GM21576 (cell line): ENCODE measurements at regions not wholly inside any gene's neighbourhood (a gene's known extent, or its start where the extent isn't known, plus 50 kb on each side); places are given as distances from the start of the nearest gene placed in this dataset.

Source experiments
- ATAC-seq: cut with Tn5 transposase; IDR thresholded peaks from one replicate; pipeline ENCODE4 v1.9.1; 2021; ENCODE audit warnings: mild to moderate bottlenecking, moderate library complexity; ENCODE audit not compliant: unreplicated experiment

- no peak for ATAC-seq
Measured at GRCh38 chr2:104125096-104125495, 728.8 kb upstream of the POU3F3 start.

- no peak for ATAC-seq
Measured at GRCh38 chr2:104127049-104127770, 726.7 kb upstream of the POU3F3 start.

- no peak for ATAC-seq
Measured at GRCh38 chr2:104140361-104140760, 713.6 kb upstream of the POU3F3 start.

GRCh38 chr2:104158191-104158590, 695.7 kb upstream of the POU3F3 start:
- ATAC-seq, result no peak

GRCh38 chr2:104163611-104164130, 690.2 kb upstream of the POU3F3 start:
- no peak for ATAC-seq

- ATAC-seq, result no peak
Measured at GRCh38 chr2:104164721-104165252, 689.1 kb upstream of the POU3F3 start.

- ATAC-seq, result no peak
Measured at GRCh38 chr2:104177179-104177578, 676.7 kb upstream of the POU3F3 start.

- ATAC-seq, result no peak
Measured at GRCh38 chr2:104179644-104180043, 674.3 kb upstream of the POU3F3 start.

GRCh38 chr2:104200533-104201168, 653.3 kb upstream of the POU3F3 start:
- no peak for ATAC-seq

GRCh38 chr2:104213758-104214157, 640.2 kb upstream of the POU3F3 start:
- no peak for ATAC-seq

GRCh38 chr2:104215269-104216161, 638.4 kb upstream of the POU3F3 start:
- ATAC-seq, result no peak

GRCh38 chr2:104233591-104233990, 620.3 kb upstream of the POU3F3 start:
- no peak for ATAC-seq

GRCh38 chr2:104236491-104236890, 617.4 kb upstream of the POU3F3 start:
- no peak for ATAC-seq

GRCh38 chr2:104240984-104241383, 612.9 kb upstream of the POU3F3 start:
- no peak for ATAC-seq

GRCh38 chr2:104249629-104250028, 604.3 kb upstream of the POU3F3 start:
- ATAC-seq, result no peak

GRCh38 chr2:104250635-104251034, 603.3 kb upstream of the POU3F3 start:
- ATAC-seq, result no peak

GRCh38 chr2:104254017-104254416, 599.9 kb upstream of the POU3F3 start:
- no peak for ATAC-seq

- ATAC-seq, result no peak
Measured at GRCh38 chr2:104262714-104263113, 591.2 kb upstream of the POU3F3 start.

GRCh38 chr2:104279646-104280045, 574.3 kb upstream of the POU3F3 start:
- ATAC-seq, result no peak

GRCh38 chr2:104280216-104280615, 573.7 kb upstream of the POU3F3 start:
- no peak for ATAC-seq

- ATAC-seq, result no peak
Measured at GRCh38 chr2:104286841-104287240, 567.1 kb upstream of the POU3F3 start.
